ENCODE measurements at regions not wholly inside any gene's neighbourhood (a gene's known extent, or its start where the extent isn't known, plus 50 kb on each side); places are given as distances from the start of the nearest gene placed in this dataset.
"Not testable (repeated sequence)": the region's sequence is repeated elsewhere in the genome, so short reads cannot be mapped to it uniquely, and the experiment has no call there.

GRCh38 chr6:82506526-82506925 is 142.9 kb downstream of the TPBG start:
- H3K4me3 ChIP-seq (replicated peaks; ENCODE audit: low read depth, low read length): no peak overlapping the region
- DNase-seq (ENCODE audit: extremely low read depth, low read depth): no peak
- TF ChIP-seq, protein P1, sequence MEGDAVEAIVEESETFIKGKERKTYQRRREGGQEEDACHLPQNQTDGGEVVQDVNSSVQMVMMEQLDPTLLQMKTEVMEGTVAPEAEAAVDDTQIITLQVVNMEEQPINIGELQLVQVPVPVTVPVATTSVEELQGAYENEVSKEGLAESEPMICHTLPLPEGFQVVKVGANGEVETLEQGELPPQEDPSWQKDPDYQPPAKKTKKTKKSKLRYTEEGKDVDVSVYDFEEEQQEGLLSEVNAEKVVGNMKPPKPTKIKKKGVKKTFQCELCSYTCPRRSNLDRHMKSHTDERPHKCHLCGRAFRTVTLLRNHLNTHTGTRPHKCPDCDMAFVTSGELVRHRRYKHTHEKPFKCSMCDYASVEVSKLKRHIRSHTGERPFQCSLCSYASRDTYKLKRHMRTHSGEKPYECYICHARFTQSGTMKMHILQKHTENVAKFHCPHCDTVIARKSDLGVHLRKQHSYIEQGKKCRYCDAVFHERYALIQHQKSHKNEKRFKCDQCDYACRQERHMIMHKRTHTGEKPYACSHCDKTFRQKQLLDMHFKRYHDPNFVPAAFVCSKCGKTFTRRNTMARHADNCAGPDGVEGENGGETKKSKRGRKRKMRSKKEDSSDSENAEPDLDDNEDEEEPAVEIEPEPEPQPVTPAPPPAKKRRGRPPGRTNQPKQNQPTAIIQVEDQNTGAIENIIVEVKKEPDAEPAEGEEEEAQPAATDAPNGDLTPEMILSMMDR (IDR thresholded peaks at IDR 0.05; ENCODE audit: low read depth, low read length, missing control alignments): no peak

GRCh38 chr6:82507112-82507511 is 143.5 kb downstream of the TPBG start:
- H3K4me3 ChIP-seq (replicated peaks; ENCODE audit: low read depth, low read length): no peak overlapping the region
- TF ChIP-seq, protein P1 (IDR thresholded peaks at IDR 0.05; ENCODE audit: low read depth, low read length, missing control alignments): no peak
- DNase-seq (ENCODE audit: extremely low read depth, low read depth): no peak

- TF ChIP-seq, protein P1 (IDR thresholded peaks at IDR 0.05; ENCODE audit: low read depth, low read length, missing control alignments): no peak
- no peak for DNase-seq (ENCODE audit: extremely low read depth, low read depth)
- H3K4me3 ChIP-seq (replicated peaks; ENCODE audit: low read depth, low read length): no peak overlapping the region
These were observed 147.9 kb downstream of the TPBG start for GRCh38 chr6:82511546-82511945.

- H3K4me3 ChIP-seq (replicated peaks; ENCODE audit: low read depth, low read length); DNase-seq (ENCODE audit: extremely low read depth, low read depth): not testable (repeated sequence)
These were observed 154.3 kb downstream of the TPBG start for GRCh38 chr6:82517896-82518295.

- no peak for DNase-seq (ENCODE audit: extremely low read depth, low read depth)
- TF ChIP-seq, protein P1 (IDR thresholded peaks at IDR 0.05; ENCODE audit: low read depth, low read length, missing control alignments): no peak
These were observed 157.8 kb downstream of the TPBG start for GRCh38 chr6:82521369-82521768.

GRCh38 chr6:82521861-82522260 is 158.2 kb downstream of the TPBG start:
- DNase-seq (ENCODE audit: extremely low read depth, low read depth): no peak
- no peak overlapping the region for H3K4me3 ChIP-seq (replicated peaks; ENCODE audit: low read depth, low read length)
- TF ChIP-seq, protein P1 (IDR thresholded peaks at IDR 0.05; ENCODE audit: low read depth, low read length, missing control alignments): no peak

More at GRCh38 chr6:82521369-82521768, 157.8 kb downstream of the TPBG start:
- no peak overlapping the region for H3K4me3 ChIP-seq (replicated peaks; ENCODE audit: low read depth, low read length)

DNA sequence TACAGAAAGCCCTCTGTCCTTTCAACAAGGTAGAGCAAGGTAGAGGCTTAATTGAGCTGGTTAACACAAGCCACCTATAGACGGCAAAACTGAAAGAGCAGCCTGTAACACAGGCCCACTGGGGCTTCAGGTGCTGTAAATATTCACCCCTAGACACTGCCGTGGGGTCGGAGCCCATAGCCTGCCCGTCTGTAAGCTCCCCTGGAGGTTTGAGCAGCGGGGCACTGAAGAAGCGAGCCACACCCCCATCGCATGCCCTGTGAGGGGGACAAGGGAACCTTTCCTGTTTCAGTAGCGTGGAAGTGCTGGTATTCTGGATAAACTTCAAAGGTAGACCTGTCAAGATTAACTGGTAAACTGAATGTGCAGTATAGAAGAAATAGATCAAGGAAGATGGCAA is 160.4 kb downstream of the TPBG start:
- no peak for DNase-seq (ENCODE audit: extremely low read depth, low read depth)
- TF ChIP-seq, protein P1 (IDR thresholded peaks at IDR 0.05; ENCODE audit: low read depth, low read length, missing control alignments): no peak
- H3K4me3 ChIP-seq (replicated peaks; ENCODE audit: low read depth, low read length): no peak overlapping the region

Data from HFF-Myc (cell line).